GM21360 (cell line): ENCODE measurements at regions not wholly inside any gene's neighbourhood (a gene's known extent, or its start where the extent isn't known, plus 50 kb on each side); places are given as distances from the start of the nearest gene placed in this dataset.

ENCODE experiments used
- ATAC-seq: cut with Tn5 transposase; IDR thresholded peaks from one replicate; pipeline ENCODE4 v1.9.1; 2021; ENCODE audit warnings: mild to moderate bottlenecking, moderate library complexity; ENCODE audit not compliant: unreplicated experiment

DNA sequence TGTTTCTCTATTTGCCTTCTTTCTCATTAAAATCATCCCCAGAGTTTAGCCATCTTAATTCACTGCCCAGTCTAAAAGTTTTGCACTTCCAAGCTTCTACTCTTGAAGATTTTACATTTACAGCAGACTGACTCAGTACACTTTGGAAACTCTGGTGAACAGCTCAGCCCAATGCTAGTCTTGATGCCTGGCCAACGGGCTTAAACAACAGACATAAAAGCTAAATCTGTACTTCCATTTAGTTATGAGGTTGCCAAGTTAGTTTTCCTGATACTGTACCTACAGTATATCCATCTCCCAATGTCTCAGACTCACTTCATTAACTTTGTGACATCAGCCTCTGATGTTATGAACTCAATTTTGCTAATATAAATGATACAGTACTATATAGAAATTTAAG, 891.8 kb upstream of the SOX9 start:
- ATAC-seq: no peak

DNA sequence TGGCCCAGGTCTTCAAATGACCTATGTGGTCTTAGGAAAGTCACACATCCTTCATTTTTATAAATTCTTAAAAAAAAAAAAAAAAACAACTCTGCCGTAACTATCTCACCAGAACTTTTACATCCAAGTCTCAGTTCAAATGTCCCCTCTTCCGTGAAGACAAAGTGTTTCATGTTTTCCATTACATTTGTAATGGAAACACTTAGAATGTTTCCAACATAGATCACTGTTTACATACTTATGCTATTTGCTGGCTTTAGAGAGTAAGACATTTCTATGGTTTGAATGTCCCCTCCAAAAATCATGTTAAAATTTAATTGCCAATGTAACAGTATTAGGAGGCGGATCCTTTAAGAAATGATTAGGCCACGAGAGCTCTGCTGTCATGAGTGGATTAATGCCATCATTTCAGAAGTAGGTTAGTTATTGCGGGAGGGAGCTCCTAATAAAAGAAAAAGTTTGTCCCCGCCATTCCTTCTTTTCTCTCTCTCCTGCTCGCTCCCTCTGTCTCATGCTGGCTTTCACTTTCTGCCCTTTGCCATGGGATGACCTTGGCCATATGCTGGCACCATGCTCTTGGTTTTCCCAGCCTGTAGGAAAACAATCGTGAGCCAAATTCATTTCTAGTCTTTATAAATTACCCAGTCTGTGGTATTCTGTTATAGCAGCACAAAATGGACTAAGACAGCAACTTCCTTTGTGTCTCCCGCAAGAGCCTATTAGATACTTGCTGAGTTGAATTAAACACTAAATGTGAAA, 887.8 kb upstream of the SOX9 start:
- no peak for ATAC-seq

DNA sequence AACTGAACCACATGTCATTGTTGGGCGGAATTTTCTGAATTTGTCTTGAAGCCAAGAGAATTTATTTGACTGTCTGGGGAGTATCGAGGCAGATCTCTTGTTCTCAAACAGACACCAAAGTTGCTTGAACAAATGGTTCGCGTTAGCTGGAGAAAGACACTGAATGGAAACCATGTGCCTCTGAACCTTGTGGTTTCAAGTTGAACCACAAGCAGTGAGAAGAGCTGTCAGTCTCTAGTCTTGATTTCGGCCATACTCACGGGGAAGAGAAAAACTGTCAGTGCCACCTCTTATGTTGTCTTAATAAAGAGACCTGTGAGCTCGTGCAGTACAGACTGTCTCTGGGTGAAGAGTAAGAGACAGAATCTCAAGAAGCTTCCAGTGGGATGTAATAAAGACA, 886.5 kb upstream of the SOX9 start:
- no peak for ATAC-seq

DNA sequence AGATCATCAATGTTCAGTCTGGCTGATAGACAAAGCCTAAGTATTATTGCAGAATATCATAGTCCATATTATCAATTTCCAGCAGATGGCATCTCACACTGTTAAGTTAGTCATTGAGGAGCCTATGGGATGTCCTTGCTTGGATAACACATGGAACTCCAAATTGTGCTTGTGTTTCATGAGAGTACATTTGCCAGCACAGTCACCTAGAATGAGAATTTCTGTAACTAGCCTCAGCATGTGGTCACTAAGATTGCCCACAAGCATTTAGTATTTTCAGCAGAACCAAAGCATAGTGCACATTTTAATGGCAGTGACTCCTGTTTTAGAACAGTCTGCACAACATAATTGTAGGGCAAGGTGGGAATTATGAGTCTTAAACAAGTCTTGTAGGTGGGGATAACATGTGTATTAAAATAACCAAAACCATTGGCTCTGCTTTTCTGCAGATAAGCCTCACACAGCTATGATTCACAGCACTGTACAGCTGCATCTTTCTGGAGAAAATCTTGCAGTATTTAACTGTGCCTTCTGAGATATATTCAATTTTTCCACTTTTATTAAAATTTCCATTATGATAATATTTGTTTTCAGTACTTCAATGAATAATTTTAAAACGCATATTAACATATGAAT, 882.8 kb upstream of the SOX9 start:
- no peak for ATAC-seq

DNA sequence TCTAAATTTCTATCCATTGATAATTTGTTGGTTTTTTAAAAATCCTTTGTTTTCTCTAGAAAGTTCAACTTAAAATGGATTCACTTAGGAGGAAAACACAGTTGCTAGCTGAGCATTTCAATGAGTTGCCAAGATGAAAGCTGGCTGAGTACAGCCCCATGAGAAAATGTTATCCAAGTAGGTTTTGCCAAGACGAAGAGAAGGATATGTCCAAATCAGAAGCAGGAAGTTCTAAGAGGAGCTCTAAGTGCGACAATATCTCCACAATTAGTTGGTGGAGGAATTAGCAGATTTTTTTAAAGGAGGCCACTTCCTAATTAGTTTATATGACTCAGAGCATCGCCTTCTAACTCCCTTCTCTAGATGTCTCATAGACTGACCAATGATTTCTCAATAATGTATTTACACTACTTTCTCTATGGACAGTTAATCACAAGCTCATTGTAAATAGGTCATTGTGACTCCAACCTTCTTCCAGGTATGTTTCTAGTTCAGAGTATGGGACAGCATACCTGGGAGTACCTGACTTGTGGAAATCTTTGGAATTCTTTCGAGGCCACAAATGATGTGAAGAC, 873.3 kb upstream of the SOX9 start:
- no peak for ATAC-seq

DNA sequence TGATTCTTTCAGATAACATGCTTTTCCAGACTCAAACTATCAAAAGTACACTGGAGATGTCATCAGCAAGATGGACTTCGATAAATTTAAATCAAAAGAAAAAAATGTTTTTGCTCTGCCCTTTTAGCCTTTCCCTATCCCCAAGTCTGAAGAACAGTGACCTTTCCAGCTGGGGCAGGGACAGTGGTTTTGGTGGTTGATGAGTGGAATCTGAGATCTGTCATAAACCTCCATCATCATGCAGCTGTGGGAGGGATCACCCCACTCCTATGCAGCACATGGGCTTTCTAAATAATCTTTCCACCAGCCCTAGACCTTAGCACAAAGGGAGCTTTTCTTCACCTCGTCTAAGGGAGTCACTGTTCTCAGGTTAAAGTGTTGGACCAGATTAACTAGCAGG, 869.5 kb upstream of the SOX9 start:
- ATAC-seq: no peak

DNA sequence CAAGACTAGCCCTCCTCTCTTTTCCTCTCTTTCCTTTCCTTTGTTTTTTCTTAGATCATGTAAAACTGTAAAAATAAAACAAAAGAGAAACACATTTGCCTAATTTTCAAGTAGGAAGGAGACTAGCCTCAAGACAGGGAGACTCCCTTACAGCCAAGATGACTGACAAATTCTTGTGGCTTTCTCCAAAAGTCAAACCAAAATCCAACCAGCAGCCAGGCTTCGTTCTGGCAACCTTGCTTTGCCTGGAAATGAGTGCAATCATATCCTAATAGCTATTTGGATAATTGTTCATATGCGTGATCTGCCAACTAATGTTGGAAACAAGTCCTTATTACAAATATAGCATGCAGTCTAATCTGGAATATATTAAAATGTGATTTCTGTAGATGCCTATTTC, 868.9 kb upstream of the SOX9 start:
- ATAC-seq: no peak

DNA sequence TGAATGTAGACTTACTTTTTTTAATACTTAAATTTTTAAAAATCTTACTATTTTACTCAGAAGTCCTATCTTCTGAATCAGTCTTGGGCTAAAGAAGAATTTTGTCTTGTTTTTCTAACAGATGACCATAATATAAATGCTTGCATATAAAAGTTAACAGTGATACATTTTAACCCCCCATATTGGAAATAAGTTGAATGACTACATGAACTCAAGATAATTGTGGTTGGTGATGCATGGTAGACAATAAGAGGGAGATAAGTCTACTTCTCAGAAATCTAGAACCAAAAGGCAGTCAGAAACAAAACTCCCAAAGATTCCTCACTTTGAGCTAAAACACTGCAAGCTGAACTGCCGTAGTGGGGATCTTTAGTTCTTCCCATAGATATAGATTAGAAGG, 868.4 kb upstream of the SOX9 start:
- ATAC-seq: no peak

DNA sequence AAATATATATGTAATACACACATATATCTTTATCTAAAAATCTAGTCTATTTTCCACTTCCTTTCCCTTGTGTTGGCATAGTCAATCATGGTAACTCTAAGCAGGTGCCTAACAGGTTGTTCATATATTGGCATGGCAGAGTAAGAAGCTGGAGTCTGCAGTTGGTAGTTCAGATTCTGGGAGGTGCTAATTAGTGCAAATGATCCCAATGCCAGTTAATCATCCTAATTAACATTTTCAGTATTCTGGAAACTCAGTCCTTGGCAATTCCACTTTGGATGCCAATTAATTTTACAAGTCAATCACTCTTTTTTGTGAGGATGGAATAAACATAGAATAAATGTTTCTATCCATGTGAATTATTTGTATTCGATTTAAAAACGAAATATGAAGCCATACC, 863.7 kb upstream of the SOX9 start:
- no peak for ATAC-seq

DNA sequence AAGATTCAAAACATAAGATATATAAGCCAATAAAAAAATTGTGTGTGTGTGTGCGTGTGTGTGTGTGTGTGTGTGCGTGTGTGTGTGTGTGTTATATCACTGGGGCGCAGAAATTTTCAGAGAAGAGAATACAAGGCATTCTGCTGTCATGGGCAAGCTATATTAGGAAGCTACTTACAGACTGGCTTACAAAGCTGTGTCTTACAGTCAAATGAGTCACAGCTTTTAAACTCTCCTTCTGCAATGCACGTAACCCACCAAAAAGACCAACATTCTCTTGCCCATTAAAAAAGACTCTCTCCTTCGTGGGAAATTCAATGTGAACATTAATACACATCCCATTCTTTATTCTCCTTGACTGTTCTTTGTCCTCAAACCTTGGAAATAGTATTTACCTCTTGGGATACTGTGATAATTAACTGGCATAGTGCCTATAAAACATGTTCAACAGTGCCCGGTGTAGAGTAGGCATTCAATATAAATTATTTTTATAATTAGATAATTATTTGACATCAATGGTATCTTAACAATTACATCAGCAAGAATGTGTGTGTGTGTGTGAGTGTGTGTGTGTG, 860.4 kb upstream of the SOX9 start:
- no peak for ATAC-seq

DNA sequence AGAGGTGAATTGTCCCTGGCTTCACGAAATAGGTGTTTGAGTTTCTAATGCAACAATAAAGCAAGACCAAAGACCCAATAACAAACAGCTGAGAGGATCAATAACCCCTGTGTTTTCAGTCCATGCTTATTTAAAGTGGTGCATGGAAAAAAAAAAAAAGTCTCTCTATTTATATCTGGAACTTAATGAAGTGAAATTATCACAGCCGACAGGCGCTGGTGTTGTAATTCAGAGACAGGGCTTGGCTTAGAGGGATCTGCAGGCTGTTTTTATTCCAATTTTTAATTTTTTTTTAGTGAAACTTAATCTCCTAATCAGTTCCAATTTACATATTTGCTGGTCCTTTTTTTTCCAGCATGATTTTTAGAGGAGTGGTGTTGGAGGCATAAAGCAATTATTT, 858.2 kb upstream of the SOX9 start:
- ATAC-seq: no peak

DNA sequence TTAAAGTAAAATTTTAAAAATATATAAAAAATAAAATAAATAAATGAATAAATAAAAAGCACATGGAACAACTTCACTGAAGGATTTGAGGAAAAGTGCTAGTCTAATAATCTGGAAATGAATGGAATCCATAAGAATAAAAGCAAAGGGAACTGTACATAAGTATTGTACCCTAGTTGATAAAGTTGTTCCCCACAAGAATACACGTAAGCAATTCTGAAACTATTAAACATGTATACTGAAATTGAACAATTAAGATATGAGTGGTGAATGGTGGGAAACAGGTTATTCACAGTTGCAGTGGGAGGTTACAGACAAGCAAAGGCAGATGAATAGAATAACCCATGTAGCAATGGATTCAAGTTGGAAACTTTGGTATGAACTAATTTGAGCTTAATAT, 853.2 kb upstream of the SOX9 start:
- no peak for ATAC-seq

DNA sequence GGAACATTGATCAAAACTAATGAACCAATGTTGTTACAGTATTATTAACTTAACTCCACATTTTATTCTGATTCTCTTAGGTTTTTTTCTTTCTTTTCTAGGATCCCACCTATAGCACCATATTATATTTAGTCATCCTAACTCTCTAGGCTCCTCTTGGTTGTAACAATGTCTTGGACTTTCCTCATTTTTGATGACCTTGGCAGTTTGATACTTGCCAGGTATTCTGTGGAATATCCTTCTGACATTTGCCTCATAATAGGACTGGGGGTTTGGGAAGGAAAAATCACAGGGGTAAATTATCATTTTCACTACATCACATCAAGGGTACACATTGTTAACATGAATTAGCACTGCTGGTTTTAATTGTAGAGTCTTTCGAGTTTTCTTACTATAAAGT, 851.6 kb upstream of the SOX9 start:
- no peak for ATAC-seq

DNA sequence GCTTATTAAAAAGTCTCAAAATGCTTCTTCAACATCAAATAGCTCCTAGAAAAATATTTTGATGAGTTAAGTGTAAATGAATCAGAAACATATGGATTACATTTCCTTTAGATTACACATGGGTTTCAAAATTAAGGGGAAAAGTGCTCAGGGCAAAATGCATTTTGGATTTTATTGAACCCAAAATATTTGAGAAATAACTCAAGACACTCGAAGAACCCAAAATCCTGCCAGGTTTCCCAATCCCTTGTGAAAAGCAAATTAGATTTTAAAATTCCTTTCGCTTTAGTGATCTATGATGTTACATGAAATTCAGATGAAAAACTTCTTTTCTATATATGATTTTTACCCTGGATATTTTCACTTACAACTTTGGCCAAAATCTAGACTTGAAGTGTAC, 847.4 kb upstream of the SOX9 start:
- no peak for ATAC-seq

DNA sequence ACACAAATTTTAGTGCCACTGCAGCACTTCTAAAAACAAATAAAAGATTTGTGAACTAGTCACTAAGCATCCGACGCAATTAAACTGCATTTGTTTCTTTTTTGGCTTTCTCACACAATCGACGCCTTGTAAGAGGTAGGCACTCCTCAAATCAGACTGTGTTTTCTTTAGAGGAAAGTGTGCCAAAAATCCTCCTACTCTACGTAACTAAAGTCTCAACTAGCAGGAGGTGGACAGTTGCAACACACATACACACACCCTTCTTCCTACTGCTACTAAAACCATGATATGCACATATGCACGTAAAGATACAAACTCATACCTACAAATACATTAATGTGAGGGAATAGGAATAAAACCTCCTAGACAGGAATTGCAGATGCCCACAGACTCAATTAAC, 844.7 kb upstream of the SOX9 start:
- ATAC-seq: no peak

DNA sequence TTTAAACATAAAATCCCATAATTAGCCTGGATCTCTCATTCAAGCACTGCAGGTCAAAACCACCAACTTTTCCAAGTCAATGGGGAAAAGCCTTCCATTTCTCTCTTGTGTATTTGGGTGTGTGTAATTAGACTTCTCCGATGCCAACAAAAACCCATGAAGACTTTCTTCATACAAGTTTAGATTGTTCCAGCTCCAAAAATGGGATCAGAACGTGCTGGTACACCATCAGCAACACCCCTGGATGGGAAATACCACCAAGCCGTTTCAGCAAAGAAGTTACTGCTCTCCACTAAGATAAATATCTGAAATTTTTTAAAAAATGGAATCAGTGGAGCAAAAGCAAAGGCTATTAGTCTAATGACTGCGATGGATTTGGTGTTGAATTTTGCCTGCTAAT, 837.3 kb upstream of the SOX9 start:
- ATAC-seq: no peak

DNA sequence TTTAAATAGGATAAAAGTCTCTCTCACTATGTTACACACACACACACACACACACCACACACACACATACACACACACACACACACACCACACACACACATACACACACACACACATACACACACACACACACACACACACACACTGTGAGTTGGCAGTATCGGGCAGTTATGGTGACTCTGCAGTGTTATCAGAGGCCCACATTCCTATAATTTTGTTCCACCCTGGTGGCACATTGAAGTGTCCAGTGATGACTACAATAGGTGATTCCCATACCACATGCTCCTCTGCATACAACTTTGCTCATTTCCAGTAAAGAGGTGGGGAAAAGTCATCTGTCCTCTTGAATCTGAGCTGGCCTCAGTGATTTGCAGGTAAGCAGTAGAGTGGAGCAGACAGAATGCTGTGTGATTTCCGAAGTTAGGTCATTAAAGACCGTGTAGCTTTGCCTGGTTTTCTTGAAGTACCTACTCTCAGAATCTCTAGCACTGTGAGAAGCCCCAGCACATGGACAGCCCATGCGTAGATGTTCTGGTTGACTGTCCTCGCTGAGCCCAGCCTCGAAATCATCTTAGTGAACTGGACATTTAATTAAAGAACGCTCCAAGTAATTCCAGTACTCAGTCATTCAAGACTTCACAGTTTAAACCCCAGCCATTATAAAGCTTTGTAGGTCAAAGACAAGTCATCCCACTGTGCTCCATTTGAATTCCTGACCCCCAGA, 836.6 kb upstream of the SOX9 start:
- no peak for ATAC-seq

DNA sequence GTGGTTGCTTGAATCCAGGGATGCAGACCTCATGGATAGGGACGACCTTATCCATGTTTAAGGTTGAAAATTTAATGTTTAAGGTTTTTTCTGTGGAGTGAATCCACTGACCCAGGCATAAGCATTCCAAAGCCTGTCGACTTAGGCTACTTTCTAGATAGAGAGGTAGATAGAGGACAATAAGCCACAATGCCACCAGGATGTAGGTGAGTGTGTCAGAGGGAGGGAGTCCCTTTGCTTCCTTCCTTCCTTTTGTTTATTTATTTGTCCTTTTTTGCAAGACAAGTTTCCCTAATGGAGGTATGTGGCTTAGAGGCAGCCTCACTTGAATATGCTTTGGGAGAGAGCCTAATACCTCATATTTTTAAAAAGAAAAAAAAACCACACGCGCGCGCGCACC, 834.2 kb upstream of the SOX9 start:
- ATAC-seq: no peak

DNA sequence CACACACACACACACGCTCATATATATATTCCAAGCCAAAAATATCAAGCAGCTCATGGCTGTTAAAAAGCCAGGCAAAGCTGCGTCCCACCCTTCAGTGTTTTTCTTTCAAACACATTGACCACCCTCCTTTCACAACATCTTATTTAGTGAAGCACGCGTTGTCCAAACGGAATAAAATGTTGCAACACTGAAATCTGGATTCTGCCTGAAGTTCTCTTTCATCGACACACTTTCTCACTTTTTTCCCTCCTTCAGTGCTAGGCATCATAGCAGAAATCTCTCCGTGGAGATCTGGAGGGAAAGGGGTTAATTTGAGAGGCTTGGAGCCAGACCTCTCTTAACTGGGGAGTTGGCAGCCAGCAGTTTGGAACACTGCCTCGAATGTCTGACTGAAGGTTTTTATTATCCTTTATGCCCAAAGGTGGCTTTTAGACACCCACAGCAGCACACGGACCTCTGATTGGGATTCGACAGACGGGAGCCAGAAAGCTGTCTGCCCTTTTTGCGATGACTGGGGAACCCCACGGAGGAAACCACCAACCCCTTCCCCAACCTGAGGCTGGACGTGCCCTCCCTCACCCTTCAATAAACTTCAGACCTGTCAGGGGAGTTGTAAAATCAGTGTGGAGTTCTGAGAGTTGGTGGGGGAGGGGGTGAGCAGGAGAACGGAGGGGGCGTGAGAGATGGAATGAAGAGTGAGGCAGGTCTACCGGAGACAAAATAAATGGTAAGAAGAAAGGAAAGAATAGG, 833.6 kb upstream of the SOX9 start:
- no peak for ATAC-seq

DNA sequence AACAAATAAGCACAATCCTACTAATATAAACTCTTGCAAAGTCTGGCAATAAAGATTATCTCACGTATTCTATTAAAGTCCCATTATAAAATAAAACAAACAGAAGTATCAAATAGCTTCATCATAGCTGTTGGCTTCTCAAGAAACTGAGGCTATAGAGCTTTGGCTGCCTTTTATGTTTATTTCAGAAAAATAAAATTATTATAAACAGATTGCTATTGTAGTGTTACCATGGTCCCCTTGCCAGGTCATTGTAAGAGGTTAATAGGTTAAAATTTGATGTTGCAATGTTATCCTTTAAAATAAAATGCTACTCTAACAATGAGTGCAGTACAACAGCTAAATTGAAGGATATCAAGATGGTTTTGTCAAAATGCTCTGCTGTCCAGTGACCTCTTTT, 828.8 kb upstream of the SOX9 start:
- no peak for ATAC-seq

DNA sequence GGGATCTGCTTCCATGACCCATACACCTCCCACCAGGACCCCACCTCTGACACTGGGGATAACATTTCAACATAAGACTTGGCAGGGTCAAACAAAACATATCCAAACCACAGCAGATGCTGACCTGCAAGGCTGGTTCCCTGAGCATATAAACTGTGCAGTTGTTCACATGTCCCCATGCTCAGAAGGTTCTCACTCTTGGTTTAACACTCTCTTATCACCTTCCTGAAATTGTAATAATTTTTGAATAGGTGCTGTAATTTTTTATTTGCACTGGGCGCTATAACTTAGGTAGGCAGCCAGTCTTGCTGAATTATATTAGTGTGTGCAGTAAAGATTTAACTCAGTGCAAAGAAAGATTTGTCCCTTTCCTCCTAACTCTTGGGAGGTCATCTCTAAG, 824.8 kb upstream of the SOX9 start:
- no peak for ATAC-seq
